Upper lobe of right lung (tissue), 1 donor: ENCODE measurements at regions not wholly inside any gene's neighbourhood (a gene's known extent, or its start where the extent isn't known, plus 50 kb on each side); places are given as distances from the start of the nearest gene placed in this dataset.

Source experiments
- ATAC-seq: fragments of 200-7000 bp; cut with Tn5 transposase; one replicate; pipeline ENCODE4 v1.9.1; 2020; ENCODE audit warnings: mild to moderate bottlenecking, moderate library complexity
- DNase-seq: peaks from one replicate; pipeline ENCODE4 v3.0.0-alpha.2; 2020
- H3K27ac ChIP-seq: fragments of 200-600 bp; one replicate; pipeline ENCODE4 v1.8.0; 2022
- H3K27me3 ChIP-seq: fragments of 200-600 bp; one replicate; pipeline ENCODE4 v1.8.0; 2022; ENCODE audit warnings: mild to moderate bottlenecking
- H3K36me3 ChIP-seq: fragments of 200-600 bp; one replicate; pipeline ENCODE4 v1.8.0; 2022
- H3K4me1 ChIP-seq: fragments of 200-600 bp; one replicate; pipeline ENCODE4 v1.8.0; 2022
- H3K4me3 ChIP-seq: fragments of 200-600 bp; one replicate; pipeline ENCODE4 v1.8.0; 2022; ENCODE audit warnings: mild to moderate bottlenecking
- H3K9me3 ChIP-seq: fragments of 200-600 bp; one replicate; pipeline ENCODE4 v1.8.0; 2022
- CTCF ChIP-seq: fragments of 200-600 bp; IDR thresholded peaks from one replicate; pipeline ENCODE4 v1.8.0; 2022; ENCODE audit warnings: antibody characterized with exemption
- intact Hi-C: fragments of 100-400 bp; cut with DNase I; formaldehyde crosslinking; loops from one replicate; pipeline ENCODE4 v1.11.0; 2022
- donor health status: DM: no; HTN: yes; CAD: no; lungs with severe emphysema.

GRCh38 chr14:25929881-25930615, 667.8 kb downstream of the NOVA1 start:
- no peak overlapping the region for H3K4me3 ChIP-seq
- intact Hi-C loops = no loop called here
- H3K27me3 ChIP-seq = no peaks in the 10 kb centered on the region
- H3K36me3 ChIP-seq = no peaks in the 10 kb centered on the region
- ATAC-seq (no peak), DNase-seq (no peak)
- no peak for TF ChIP-seq CTCF
- H3K4me1 ChIP-seq = no peaks in the 10 kb centered on the region
- no peaks in the 10 kb centered on the region for H3K9me3 ChIP-seq
- no peak overlapping the region for H3K27ac ChIP-seq

DNA sequence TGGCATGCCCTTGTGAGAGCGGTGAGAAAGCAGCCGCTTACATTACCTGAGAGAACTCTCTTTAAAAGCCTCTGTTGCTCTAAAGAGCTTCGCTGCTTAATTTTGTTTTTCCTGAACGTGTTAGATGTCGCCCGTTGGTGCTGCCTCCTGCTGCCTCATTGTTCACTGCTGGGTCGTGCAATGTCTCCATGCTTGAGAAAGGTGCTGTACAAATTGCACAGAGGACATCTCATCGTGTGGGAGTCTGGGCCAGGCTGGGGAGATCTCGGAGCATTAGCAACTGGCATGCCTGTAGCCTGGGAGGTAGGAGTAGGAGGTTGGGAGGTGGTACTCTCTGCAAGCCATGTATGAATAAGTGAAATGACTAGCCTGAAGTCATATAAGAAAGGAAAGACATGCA, 686.0 kb downstream of the NOVA1 start:
- no peak for DNase-seq
- H3K4me3 ChIP-seq = no peak overlapping the region
- no peaks in the 10 kb centered on the region for H3K27me3 ChIP-seq
- H3K36me3 ChIP-seq = no peaks in the 10 kb centered on the region
- no peaks in the 10 kb centered on the region for H3K4me1 ChIP-seq
- no peaks in the 10 kb centered on the region for H3K9me3 ChIP-seq
- no peak for ATAC-seq
- intact Hi-C loops = no loop called here
- no peak for TF ChIP-seq CTCF
- no peak overlapping the region for H3K27ac ChIP-seq

- Histone ChIP-seq H3K27me3 (no peaks in the 10 kb centered on the region), H3K4me3 (no peak overlapping the region), H3K4me1 (no peaks in the 10 kb centered on the region), H3K36me3 (no peaks in the 10 kb centered on the region), H3K27ac (no peak overlapping the region), H3K9me3 (no peaks in the 10 kb centered on the region)
- no peak for TF ChIP-seq CTCF
- intact Hi-C loops = no loop called here
- no peak for ATAC-seq
- no peak for DNase-seq
Measured at GRCh38 chr14:25909045-25909747, 688.6 kb downstream of the NOVA1 start.

DNA sequence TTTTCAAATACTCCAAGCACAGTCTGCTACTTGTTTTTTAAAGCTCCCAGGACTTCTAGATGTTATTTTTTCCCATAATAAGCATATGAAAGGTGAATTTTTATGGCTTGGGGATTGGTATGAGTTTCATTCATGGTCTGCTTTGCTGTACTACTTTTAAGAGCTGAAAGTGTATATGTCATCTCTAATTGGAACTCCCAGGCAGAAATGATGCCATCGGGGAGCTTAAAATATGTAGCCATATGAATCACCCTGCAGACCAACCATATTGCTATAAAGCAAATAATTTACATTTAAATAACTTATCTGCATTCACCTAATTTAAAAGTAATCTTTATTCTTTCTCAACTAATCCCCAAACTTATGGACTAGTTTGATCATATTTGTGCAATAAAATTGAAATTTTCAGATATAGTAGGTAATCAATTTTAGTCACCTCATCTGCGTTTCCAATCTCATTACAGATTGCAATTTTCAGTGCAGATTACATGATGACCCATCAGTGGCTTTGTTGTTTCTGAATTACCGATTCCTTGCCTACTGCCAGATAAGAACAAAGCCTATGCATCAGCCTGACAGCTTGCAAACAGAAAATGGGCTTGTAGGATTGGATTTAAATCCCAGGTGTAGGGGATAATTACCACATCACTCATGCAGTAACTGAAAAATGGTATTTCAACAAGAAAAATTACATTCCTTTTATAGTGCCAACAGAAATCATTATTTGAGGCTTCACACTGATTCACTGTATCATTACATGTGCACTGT, 689.4 kb downstream of the NOVA1 start:
- Histone ChIP-seq H3K4me3 (no peak overlapping the region), H3K36me3 (no peaks in the 10 kb centered on the region), H3K27me3 (no peaks in the 10 kb centered on the region), H3K4me1 (no peaks in the 10 kb centered on the region), H3K9me3 (no peaks in the 10 kb centered on the region), H3K27ac (no peak overlapping the region)
- no peak for DNase-seq
- TF ChIP-seq CTCF = no peak
- no peak for ATAC-seq
- intact Hi-C loops = no loop called here

GRCh38 chr14:25904446-25904845, 693.4 kb downstream of the NOVA1 start:
- intact Hi-C loops = no loop called here
- no peaks in the 10 kb centered on the region for H3K9me3 ChIP-seq
- H3K27me3 ChIP-seq = no peaks in the 10 kb centered on the region
- H3K27ac ChIP-seq = no peak overlapping the region
- H3K36me3 ChIP-seq = no peaks in the 10 kb centered on the region
- no peak for TF ChIP-seq CTCF
- no peaks in the 10 kb centered on the region for H3K4me1 ChIP-seq
- ATAC-seq = no peak
- no peak for DNase-seq
- H3K4me3 ChIP-seq = no peak overlapping the region
